ENCODE measurements at regions not wholly inside any gene's neighbourhood (a gene's known extent, or its start where the extent isn't known, plus 50 kb on each side); places are given as distances from the start of the nearest gene placed in this dataset.

DNA sequence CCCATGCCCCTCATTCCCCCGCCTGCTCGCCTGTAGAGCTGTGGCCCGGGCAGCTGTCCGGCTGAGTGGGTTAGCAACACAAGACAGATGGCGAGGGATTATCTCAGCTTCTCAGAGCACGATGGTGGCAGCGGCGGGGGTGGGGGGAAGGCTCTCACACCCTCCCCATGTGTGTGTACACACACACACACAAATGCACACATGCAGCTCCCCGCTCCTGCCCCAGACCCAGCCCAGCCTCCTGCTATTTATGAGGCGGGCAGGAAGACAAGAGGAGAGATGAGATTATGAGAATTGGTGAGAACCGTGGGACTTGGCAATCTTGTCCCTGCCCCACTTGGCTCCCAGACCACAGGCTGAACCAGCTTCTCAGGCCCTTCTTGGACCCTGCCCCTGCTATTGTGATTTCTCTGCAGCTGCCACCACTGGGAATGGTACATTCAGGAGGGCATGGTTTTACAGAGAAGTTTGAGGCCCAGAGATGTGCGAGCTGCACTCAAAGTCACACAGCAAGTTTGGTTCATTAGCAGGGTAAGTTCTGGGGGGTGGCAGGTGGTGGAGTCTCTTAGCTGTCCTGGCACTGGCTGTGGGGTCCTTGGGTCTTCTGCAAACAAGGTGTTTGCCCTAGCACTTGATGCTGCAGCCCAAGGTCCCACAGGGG, 51.0 kb upstream of the PSD2 start:
- WGBS, 2 donors (ENCODE audit: low coverage in 1 of 2), result 86% methylated on average over 12 of the region's 12 CpGs; no CpG with 5 or more reads in 1 of the 2 donors
- H3K36me3 ChIP-seq, result no peaks in the 10 kb centered on the region
- peaks cover 48% of the 10 kb centered on the region for H3K27me3 ChIP-seq
- TF ChIP-seq POLR2AphosphoS5 (IDR thresholded peaks at IDR 0.05), result no peak
- TF ChIP-seq, protein P1, sequence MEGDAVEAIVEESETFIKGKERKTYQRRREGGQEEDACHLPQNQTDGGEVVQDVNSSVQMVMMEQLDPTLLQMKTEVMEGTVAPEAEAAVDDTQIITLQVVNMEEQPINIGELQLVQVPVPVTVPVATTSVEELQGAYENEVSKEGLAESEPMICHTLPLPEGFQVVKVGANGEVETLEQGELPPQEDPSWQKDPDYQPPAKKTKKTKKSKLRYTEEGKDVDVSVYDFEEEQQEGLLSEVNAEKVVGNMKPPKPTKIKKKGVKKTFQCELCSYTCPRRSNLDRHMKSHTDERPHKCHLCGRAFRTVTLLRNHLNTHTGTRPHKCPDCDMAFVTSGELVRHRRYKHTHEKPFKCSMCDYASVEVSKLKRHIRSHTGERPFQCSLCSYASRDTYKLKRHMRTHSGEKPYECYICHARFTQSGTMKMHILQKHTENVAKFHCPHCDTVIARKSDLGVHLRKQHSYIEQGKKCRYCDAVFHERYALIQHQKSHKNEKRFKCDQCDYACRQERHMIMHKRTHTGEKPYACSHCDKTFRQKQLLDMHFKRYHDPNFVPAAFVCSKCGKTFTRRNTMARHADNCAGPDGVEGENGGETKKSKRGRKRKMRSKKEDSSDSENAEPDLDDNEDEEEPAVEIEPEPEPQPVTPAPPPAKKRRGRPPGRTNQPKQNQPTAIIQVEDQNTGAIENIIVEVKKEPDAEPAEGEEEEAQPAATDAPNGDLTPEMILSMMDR (IDR thresholded peaks at IDR 0.05), result no peak
- TF ChIP-seq POLR2A (IDR thresholded peaks at IDR 0.05), result no peak
- no peak for TF ChIP-seq EP300 (IDR thresholded peaks at IDR 0.05; ENCODE audit: low read depth)
- in situ Hi-C loops (cut with MboI; ENCODE audit: low pct_ligation_motif_present in 1 of 4, low pct_unique_long_range_greater_than_20kb in 1 of 4, low sequenced_read_pairs in 3 of 4) (no loop called here), intact Hi-C loops (cut with DNase I; ENCODE audit: low total_unique reads) (loop anchor here (5.0 kb wide), 1 partner anchor 107 kb away; no protein-coding TSS in a partner anchor)
- peaks cover 21 to 33% (median 22%) of the 10 kb centered on the region in 4 donors for H3K4me1 ChIP-seq
- no peak overlapping the region for H3K27ac ChIP-seq
- DNase-seq, result no peak
- no peaks in the 10 kb centered on the region for H3K9me3 ChIP-seq
- no peak overlapping the region for H3K4me3 ChIP-seq

- Histone ChIP-seq H3K27me3 (peaks cover 48% of the 10 kb centered on the region), H3K27ac (peak overlapping the region in 1 of 4 donors; percentile 2), H3K9me3 (no peaks in the 10 kb centered on the region), H3K4me3 (no peak overlapping the region), H3K36me3 (no peaks in the 10 kb centered on the region), H3K4me1 (peaks cover 21 to 33% (median 22%) of the 10 kb centered on the region in 4 donors)
- no peak for DNase-seq
- in situ Hi-C loops (cut with MboI; ENCODE audit: low pct_ligation_motif_present in 1 of 4, low pct_unique_long_range_greater_than_20kb in 1 of 4, low sequenced_read_pairs in 3 of 4) (no loop called here), intact Hi-C loops (cut with DNase I; ENCODE audit: low total_unique reads) (loop anchor here (5.0 kb wide), 1 partner anchor 108 kb away; no protein-coding TSS in a partner anchor)
- 60% methylated on average over 17 of the region's 17 CpGs; no CpG with 5 or more reads in 1 of the 2 donors for WGBS, 2 donors (ENCODE audit: low coverage in 1 of 2)
- TF ChIP-seq POLR2A (IDR thresholded peaks at IDR 0.05) (no peak), POLR2AphosphoS5 (IDR thresholded peaks at IDR 0.05) (no peak)
- TF ChIP-seq, protein P1 (IDR thresholded peaks at IDR 0.05), result no peak
These were observed 50.3 kb upstream of the PSD2 start for GRCh38 chr5:139745132-139745799.

GRCh38 chr5:139745800-139746690, 49.6 kb upstream of the PSD2 start:
- H3K27me3 ChIP-seq, result peaks cover 48% of the 10 kb centered on the region
- in situ Hi-C loops (cut with MboI; ENCODE audit: low pct_ligation_motif_present in 1 of 4, low pct_unique_long_range_greater_than_20kb in 1 of 4, low sequenced_read_pairs in 3 of 4) (no loop called here), intact Hi-C loops (cut with DNase I; ENCODE audit: low total_unique reads) (loop anchor here (5.0 kb wide), 1 partner anchor 109 kb away; no protein-coding TSS in a partner anchor)
- no peak for TF ChIP-seq EP300 (IDR thresholded peaks at IDR 0.05; ENCODE audit: low read depth)
- TF ChIP-seq, protein P1 (IDR thresholded peaks at IDR 0.05), result no peak
- peak in 1 of 3 donors; percentile 20 for TF ChIP-seq POLR2AphosphoS5 (IDR thresholded peaks at IDR 0.05)
- TF ChIP-seq POLR2A (IDR thresholded peaks at IDR 0.05), result no peak
- peaks cover 21 to 33% (median 22%) of the 10 kb centered on the region in 4 donors for H3K4me1 ChIP-seq
- H3K27ac ChIP-seq, result peak overlapping the region in 2 of 4 donors; percentile 2 to 10
- no peaks in the 10 kb centered on the region for H3K9me3 ChIP-seq
- DNase-seq, result peak; percentile 66
- no peaks in the 10 kb centered on the region for H3K36me3 ChIP-seq
- 9% methylated on average over 42 of the region's 44 CpGs; no CpG with 5 or more reads in 1 of the 2 donors for WGBS, 2 donors (ENCODE audit: low coverage in 1 of 2)
- peak overlapping the region; percentile 0 to 42 (median 18) for H3K4me3 ChIP-seq
